Renal cortex interstitium (tissue), 11 donors: ENCODE measurements at regions not wholly inside any gene's neighbourhood (a gene's known extent, or its start where the extent isn't known, plus 50 kb on each side); places are given as distances from the start of the nearest gene placed in this dataset.

Experiments
- DNase-seq, 11 donors: peaks; one replicate each; pipeline ENCODE4 v3.0.0-alpha.2; 2013; ENCODE audit warnings: low read depth in 9 of 11, low spot score in 4 of 11; ENCODE audit errors: extremely low read depth in 1 of 11

DNA sequence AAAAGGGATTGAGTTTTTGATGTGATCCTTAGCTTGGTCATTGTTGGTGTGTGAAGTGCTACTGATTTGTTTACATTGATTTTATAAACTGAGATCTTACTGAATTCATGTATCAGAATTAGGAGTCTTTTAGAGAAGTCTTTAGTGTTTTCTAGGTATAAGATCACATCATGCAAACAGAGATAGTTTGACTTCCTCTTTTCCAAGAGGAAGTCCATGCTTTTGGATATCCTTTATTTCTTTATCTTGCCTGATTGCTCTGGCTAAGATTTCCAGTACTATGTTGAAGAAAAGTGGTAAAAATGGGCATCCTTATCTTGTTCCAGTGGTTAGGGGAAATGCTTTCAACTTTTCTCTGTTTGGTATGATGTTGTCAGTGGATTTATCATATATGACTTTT, 561.2 kb upstream of the SLITRK1 start:
- DNase-seq, result no peak

DNA sequence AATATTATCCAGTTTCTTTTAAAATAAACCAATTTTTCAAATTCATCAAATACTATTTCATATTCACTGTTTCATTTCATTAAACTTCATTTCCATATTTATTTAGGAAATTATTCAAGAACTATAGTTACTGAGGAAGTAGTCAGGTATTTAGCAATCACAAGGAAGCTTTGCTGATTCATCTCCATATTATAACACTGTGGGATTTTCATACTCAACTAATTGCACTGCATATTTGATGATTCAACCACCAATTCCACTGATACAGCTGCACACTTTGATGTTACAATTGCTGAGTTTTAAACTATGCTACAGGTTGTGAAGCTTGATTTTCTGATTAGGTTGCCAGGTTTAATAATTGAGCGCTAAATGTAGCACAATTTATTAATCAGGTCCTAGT, 556.8 kb upstream of the SLITRK1 start:
- DNase-seq, result no peak

DNA sequence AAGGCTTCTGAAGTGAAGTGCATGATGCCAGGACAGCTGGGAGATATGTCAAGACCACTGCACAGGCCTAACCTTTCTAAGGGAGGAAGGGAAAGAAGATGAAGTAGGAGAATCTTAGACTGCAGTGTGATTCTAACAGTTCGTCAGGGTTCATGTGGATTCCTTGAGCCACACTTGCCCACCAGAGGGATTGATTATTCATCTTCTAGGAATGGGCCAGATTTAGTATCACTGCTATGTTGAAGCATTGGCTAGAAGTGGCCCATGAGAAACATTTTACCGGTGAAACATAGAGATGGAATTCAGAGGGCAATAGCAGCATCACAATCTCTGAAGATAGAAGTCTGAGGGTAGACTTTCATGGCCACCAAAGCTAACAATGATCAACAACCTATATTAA, 550.8 kb upstream of the SLITRK1 start:
- no peak for DNase-seq

DNA sequence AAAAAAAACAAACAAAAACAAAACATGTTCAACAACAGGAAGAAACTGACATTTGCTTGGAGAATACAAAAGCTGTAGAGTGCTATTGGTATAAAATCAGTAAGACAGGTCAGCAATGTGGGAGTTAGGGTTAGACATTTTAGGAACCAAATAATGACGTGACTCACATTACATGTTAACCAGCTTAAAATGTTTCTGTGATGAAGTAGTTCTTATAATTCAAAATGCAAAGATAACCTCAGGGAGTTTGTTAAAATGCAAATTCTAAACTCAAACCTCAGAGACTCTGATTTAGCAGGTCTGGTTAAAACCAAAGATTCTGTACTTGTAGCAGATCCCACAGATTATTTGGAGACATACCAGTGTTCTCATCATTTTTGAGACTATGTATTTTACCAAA, 549.4 kb upstream of the SLITRK1 start:
- DNase-seq, result no peak

DNA sequence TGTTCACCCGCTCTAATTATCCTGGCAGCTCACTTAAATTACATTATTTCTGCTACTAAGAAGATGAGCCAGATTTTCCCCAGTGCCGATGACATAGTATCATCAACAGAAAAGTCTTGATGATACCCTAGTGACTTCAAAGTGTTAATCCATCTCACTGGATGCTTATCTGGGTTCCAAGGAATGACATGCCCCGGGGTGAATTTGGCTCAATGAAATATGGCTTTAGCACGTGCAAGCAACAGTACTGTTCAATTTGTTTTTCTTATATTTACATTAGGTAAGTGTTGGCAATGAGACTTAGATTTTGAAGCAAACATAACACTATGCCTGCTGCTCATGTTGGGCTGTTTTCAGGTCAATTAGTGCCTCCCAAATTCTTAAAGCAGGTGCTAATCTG, 548.2 kb upstream of the SLITRK1 start:
- DNase-seq, result no peak

DNA sequence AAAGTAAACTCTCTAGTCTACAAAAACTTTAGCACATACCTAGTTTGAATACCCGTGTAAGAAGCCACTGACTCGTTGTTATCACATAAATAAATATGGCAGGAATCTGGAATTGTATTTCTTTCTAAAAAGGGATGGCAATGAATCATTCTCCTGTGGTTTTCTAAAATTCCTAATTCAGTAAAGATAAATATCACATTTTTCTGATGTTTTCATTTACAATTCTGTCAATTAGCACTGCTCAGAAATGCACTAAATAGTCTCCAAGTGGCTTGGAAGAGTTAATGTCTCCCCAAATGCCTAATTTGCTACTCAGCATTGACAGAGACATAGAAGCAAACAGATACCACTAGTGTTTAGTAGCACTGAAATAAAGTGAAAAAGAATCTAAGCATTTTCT, 547.7 kb upstream of the SLITRK1 start:
- no peak for DNase-seq

DNA sequence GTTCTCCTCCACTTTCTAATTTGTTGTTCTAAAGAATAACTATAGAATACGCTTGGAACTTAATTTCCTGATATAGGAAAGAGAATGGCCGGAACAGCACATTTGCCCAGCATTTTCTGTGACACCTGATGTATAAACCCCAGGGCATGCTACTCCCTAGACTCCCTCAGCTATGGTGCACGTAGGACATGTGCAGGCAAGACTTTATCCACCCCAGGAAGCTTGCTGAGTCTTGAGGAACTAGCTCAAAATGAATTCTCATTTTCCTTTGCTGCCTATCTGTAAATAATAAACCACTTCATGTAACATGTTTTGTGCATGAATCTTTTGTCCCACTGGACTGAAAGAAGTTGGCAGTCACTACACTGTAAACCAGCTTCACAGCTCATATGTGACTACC, 535.8 kb upstream of the SLITRK1 start:
- DNase-seq, result no peak

DNA sequence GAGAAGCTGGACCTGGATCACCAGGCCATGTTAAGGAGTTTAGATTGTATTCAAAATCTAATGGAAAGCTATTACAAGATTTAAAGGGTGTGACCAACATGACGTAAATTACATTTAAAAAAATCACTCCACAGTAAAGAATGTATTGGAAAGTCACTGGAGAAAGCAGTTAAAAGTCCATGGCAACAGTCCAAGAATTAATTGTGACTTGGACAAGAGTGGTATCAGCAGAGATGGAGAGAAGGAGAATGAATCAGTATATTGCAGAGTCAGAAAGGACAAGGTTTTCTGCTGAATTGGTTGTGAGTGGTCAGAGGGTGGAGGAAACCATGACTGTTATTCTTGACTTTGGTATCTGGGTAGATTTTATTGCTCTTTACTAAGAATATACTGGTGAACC, 535.1 kb upstream of the SLITRK1 start:
- DNase-seq, result no peak

DNA sequence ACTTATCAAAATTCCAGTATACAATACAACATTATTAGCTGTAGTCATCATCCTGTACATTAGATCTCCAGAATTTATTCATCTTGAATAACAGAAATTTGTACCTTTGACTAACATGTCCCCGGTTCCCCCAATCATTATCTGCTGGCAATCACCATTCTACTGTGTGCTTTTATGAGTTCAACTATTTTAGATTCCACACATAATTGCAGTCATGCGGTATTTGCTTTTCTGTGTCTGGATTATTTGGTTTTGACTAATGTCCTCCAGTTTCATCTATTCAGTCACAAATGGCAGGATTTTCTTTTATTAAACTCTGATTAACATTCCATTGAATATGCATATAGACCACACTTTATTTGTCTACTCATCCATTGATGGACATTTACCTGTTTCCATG, 530.7 kb upstream of the SLITRK1 start:
- no peak for DNase-seq

DNA sequence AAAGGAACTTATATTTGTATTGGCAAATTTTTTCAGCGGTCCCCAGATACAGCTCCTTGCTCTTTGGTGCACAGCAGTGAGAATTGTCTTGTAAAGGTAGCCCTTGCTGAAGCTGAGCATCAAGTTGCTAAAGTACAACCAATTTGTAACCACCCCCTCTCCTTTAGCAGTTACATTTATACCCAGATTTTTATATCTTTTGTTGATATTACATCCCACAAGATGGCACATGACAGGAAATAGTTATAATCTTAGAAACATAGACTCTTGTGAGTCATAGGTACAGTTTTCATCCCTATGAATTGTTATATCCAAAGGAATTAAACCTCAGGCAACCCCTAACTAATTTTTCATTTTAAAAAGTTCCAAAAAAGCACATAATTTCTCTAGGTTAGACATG, 523.0 kb upstream of the SLITRK1 start:
- no peak for DNase-seq

DNA sequence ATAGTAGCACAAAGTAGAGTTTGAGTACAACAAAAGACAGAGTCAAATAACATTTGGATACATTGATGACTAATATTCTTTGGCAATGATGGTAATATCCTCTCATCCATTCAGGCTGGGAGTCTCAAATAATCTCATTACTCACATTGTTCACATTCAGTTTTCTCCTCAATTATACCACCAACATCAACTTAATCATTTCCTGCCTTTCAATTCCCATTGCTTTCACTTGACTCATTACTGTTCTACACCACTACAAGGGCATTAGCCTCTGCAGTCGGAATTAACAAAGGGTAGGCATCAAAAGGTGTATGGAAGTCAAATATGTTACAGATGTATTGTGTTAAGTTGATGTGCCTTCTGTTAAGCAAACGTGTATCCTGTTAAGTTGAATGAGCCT, 518.4 kb upstream of the SLITRK1 start:
- no peak for DNase-seq

DNA sequence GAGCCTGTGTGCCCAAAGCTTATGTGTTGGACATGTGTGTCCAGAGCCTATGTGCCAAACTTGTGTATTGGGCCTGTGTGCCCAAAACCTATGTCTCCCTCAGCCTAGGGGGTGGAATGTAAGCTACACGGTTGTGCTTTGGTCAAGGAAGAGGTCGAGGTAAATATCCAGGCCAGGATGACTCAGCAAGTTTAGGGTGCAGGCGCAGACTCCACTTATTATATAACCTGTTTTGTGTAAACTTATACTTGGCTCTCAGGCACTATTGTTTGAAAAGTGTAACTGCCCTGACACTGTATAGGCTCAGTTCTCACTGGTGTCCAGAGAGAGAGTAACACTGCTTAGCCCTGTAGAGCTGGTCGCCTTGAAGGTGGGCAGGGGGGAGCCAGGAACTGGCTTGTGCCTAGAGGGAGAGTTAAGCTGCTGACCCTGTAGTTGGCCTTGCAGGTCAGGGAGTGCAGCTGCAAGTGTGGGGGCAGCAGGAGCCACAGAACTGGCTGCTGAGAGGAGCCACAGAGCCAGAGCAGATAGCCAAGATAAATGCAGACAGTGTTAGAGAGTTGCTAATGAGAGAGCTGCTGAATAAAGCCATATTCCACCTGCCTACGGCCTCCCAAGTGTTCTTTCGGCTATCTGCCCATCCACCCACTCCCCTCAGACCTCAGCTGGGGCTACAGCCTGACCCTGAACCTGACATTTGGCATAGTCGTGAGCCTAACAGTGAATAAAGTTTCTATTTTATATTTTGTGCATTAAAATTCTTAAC, 517.2 kb upstream of the SLITRK1 start:
- no peak for DNase-seq

DNA sequence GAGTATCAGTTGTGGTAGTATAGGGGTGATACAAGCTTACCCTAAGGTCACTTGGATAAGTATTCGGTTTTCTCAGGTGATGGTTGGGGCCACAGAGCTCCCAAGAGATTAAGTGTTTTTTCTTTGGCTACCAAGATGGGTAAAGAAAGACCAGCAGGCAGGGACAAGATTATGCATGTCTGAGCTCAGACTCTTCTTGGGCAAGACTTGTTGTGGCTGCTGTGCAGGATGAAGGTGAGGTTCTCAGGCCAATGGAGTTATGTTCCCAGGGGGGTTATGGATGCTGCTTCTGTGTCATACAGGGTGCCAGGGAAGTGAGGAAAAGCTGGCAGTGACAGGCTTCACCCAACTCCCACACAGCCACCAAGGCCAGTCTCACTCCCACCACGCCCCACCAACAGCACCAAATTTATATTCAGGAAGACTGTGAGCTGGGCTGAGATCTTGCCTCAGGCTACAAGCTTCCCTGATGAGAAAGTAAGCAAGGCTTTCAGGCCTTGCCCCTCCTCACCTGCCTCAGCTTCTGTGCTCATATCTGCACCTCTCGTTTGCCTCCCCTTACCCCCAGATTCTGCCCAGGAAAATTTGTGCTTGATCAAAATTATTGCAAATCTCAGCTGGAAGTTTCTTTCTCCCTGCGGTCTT, 511.8 kb upstream of the SLITRK1 start:
- DNase-seq, result no peak

DNA sequence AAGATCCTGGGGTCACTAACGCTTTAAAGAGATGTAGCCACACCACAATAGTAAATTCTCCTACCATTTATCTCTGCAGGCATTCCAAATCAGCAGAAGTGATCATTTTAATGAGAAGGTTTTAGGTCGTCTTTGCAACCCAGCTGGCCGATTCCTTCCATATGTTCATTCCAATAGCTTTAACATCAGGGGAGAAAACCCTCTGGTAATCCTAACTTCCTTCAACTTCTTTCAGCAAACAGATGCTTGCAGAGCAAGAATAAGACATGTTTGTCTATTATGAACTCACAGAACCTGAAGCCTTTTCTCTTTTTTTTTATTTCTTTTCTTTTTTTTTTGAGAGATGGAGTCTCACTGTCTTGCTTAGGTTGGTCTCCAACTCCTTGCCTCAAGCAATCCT, 498.6 kb upstream of the SLITRK1 start:
- no peak for DNase-seq

DNA sequence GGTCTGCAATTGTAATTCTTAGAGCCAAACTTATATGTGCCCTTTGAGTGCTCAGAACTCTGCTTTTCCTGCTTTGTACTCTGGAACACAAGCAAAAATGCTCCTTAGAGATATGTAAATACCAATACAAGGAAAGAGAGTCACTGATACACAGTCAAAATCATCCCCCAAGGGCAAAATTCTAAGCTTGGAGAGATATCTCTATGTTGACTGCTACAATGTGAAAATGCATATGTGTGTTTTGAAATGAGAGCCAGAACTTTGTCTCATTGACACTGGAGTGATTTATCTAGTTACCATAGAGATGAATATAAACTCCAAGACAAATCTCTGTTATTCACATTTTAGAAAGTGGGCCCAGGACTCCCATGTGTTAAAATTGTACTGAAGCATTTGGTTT, 494.8 kb upstream of the SLITRK1 start:
- no peak for DNase-seq

DNA sequence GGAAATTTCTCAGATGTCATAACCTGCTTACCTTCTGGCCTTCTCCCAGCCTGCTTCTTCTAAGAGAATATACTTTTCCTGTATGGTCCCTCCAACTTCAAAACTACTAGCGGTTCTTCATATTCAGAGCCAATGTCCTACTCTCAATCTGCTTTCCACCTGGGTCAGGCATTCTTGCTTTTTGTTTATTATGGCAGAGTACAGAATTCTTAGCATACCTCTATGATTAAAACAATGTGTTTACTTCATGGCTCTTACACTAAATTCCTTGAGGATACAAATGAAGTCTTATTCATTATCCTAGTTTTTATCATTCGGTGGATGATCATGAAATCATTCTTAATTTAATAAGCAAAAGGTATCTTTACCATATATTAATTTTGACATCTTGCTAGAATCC, 484.2 kb upstream of the SLITRK1 start:
- DNase-seq, result no peak

DNA sequence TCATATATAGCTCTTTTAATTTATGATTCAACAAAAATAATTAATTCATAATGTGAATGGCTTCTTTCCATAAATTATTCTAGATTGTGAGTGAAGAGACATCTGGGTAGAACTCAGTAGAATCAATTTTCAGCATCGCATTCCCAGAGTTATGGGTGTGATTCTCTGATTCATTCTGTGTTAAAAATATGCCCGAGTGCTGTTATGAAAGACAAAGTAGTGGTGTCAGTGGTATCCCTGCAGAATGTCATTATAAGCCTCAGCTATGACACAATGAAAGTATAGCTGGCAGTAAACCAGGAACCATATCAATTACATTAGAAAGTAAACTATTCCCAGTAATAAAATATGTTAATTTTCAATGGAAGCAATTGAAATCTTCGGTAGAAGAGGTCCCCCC, 480.5 kb upstream of the SLITRK1 start:
- no peak for DNase-seq

DNA sequence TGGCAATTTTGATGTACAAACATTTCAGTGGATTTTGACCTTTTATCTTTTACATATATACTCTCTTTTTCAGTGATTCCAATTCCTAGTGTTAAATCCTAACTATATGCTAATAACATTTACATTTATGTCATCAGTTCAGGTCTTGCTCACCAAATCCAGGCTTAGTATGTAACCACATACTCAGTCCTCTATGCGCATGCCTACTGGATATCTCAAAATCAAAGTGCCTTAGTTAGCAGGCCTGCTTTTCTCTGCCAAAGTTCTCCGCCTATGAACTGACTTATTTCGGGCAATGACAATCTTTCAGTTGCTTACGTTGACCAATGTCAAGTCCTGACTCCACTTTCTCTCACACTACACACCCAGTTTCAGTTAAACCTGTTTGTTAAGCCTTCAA, 478.5 kb upstream of the SLITRK1 start:
- DNase-seq, result no peak

DNA sequence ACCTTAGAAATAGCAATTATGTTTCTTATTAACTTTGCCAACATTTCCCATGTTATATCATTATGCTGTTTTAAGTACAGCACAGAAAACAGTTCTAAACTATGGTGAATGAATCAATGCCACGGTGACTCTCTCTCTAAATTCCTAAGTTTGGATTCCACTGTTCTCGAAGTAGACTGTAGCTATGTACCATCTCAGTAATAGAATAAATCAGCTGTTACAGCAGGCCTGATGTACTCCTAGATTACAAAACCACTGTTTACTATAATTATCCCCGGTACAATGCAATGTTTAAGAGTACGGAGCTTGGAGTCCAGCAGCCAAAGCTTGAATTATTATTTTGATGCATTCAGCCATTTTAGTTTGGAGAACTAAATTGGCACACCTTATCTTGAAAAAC, 476.3 kb upstream of the SLITRK1 start:
- no peak for DNase-seq

DNA sequence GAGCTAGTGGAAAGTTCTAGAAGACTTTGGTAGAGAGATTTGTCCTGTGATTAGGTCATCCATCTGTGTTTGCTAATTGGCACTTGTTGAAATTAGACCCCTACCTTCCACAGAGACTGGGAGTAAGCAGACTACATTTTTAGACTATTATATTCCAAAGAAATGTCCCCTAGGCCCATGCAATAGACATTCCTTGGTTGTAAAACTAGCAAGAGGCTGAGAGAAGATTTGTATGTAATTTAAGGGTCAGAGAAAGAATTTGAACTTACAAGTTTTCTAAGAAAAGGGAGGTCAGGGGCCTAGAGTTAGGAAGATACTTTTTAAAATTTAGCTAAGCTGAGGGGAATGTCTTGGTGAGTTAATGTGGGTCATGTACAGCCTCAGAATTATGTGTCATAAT, 470.7 kb upstream of the SLITRK1 start:
- DNase-seq, result peak in 1 of 11 donors; percentile 2

DNA sequence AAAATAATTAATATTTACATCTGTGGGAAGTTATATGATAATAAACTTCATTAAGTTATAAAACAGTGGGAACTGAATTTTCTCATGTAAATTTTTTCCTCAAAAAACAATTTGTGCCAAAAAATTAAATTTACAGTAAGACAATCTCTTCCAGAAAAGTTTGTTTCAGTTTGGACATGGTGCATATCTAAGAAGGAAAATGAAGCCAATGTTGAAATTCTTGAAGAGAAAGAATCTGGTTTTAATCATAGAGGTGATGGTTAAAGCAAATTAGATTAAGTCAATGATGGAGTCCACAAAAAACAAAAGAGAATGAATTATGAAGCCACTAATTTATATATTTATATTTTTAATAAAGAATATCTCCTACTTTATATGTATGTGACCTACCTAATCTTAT, 457.2 kb upstream of the SLITRK1 start:
- no peak for DNase-seq
